ENCODE measurements at regions not wholly inside any gene's neighbourhood (a gene's known extent, or its start where the extent isn't known, plus 50 kb on each side); places are given as distances from the start of the nearest gene placed in this dataset.

DNA sequence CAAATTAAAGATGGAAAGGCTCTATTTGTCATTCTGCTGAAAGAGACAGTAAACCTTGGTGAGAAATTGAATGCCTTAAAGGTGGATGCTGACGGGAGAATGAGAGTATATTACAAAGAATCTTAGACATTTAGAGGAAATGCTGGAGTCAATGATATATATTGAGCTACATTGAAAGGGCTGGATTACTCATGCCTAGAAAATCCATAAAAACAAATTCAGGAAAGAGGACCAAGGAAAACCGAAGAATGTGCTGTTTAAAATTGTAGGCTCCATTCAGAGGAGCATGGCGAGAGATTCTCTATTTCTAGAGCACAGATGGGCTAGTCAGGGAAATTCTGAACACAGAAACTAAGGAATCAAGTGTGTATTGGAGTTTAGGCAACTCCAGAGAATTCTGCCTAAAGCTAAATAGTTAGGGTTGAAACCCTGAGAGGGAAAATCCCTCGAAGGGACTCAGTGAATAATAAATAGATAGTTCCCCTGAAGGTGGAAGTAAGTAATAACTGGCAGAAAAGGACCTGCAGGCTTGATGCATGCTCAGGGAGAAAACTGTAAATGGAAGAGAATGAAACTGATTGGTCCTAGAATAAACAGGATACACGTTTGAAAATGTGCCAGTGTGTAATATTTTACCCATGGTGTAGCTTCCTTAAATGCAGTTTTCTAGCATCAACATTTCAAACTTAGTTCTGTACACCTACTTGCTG is 1532.4 kb upstream of the TENM3 start:
- no peak for DNase-seq (ENCODE audit: low spot score)

DNA sequence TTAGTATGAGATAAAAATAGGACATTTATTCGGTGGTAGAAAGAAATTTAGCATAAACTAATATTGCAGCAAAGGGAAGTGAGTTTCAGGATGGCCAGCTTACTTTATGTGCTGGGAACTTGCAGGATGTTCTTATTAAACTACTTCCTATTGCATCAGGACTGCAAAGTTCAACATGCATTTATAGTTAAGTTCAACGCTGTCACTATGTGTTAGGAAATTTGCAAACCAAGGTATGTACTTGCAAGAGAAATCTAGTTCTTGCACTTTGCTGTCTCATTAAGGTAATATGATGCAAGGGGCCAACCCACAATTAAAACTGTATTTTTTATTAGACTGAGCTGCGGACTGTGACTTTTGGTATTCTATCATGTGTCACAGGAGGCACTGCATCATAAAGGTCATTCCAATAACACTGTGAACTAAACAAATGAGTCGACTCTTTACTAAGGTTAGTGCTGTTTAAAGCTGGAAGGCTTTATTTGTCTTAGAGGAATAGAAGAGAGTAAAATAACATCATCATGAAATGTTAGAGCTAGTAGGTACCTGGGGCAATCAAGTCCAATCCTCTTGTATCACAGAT is 1525.7 kb upstream of the TENM3 start:
- DNase-seq (ENCODE audit: low spot score), result no peak

DNA sequence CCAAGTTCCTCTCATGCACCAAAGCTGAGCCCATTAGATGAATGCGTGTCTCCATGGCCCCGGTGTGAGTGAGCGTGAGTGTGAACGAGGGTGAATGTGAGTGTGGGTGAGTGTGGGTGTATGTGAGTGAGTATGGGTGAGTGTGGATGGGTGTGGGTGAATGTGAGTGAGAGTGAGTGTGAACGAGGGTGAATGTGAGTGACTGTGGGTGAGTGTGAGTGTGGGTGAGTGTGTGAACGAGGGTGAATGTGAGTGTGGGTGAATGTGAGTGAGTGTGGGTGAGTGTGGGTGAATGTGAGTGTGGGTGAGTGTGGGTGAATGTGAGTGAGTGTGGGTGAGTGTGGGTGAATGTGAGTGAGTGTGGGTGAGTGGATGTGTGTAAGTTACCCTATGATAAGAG is 1521.8 kb upstream of the TENM3 start:
- no peak for DNase-seq (ENCODE audit: low spot score)

DNA sequence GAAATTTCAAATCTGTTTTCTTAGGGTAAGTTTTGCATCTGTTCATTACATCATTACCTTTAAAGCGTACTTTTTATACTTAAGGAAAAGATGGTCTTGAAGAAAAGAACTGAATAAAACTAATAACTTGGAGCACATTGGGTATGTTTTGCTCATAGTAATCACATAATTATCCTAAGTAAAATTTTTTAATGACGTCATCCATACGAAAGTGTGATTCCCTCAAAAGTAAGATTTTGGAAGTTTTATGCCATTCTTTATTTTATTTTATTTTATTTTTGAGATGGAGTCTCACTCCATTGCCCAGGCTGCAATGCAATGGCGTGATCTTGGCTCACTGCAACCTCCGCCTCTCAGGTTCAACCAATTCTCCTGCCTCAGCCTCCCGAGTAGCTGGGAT is 1516.6 kb upstream of the TENM3 start:
- DNase-seq (ENCODE audit: low spot score), result no peak

GRCh38 chr4:180727478-180727877 is 1515.7 kb upstream of the TENM3 start:
- DNase-seq (ENCODE audit: low spot score), result no peak

DNA sequence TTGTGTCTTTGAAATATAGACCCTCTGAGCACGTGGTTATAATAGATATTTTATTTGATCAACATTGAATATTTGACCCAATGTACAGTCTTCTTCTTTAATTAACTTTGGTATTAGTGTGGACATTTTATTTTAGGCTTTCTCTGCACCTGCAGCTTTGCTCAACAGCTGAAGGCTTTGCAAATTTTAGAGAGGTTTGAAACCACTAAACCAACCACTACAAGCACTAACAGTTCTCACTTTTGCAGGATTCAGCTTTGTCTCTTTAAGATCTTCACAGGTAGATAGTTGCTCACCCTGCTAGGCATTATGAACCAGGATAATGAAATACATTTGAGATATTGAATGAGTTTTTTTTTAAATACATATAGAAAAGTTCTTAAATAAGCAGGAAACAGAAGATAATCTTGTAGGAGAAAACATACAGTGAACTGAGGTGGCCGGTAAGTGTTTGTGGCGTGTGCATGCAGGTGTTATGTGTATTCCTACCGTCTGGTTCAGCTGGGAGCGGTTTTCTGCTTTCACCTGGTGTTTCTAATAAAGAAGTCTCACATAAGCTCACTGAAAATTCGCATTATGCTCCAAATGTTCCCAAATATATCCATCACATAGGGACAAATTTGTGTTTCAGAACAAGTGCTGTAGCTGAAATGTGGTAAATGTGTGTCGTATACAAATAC is 1508.3 kb upstream of the TENM3 start:
- DNase-seq (ENCODE audit: low spot score), result no peak

- DNase-seq (ENCODE audit: low spot score), result no peak
Measured at GRCh38 chr4:180741703-180742102, 1501.5 kb upstream of the TENM3 start.

DNA sequence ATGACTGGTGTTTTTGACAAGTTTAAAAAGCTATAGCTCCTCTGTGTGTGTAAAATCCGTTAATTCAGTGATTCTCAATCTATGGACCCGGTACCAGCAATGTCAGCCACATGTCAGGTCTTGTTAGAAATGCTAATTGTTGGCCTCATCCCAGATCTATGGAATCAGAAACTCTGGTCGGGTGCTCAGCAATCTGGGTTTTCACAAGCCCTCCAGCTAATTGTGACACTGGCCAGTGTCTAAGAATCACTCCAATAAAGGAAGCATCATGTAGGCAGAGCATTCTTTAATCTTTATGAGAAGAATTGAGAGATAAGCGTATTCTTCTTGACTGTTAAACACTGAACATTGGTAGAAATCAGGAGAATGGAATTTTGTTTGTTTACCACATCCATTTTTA is 1498.2 kb upstream of the TENM3 start:
- DNase-seq (ENCODE audit: low spot score), result no peak

GRCh38 chr4:180751009-180751408 is 1492.2 kb upstream of the TENM3 start:
- no peak for DNase-seq (ENCODE audit: low spot score)

DNA sequence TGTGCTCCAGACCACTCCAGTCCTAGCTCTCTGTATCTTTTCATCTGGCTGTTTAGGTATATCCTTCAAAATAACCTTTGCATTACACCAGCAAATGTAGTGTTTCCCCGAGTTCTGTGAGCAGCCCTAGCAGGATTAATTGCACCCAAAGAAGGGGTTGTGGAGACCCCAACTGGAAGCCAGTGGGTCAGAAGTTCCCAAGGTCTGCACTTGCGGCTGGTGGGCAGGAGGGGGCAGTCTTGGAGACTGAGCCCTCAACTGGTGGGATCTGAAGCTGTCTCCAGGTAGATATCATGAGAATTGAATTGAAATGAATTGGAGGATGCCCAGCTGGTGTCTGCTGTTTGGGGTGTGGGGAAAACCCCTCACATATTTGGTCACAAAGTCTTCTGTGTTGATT is 1485.3 kb upstream of the TENM3 start:
- DNase-seq (ENCODE audit: low spot score), result no peak

DNA sequence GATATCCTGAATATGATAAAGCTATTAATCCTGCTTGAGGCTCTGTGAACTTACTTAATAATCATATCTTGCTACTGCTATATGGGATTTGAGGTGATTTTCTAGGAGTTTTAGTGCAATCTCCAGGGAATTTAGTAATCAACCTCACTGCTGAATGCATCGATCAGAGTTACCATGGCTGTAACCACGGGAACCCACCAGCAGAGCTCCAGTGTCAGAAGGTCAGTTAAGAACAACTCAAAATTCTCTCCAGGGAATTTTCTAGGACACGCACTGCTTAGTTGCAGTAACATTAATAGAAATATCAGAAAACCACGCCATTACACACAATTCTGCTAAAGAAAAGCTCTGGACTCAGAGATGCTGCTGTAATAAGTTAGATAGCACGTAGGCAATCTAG is 1477.2 kb upstream of the TENM3 start:
- DNase-seq (ENCODE audit: low spot score), result no peak

GRCh38 chr4:180766944-180767729 is 1476.1 kb upstream of the TENM3 start:
- no peak for DNase-seq (ENCODE audit: low spot score)

GRCh38 chr4:180768610-180769009 is 1474.6 kb upstream of the TENM3 start:
- no peak for DNase-seq (ENCODE audit: low spot score)

GRCh38 chr4:180769791-180770190 is 1473.4 kb upstream of the TENM3 start:
- DNase-seq (ENCODE audit: low spot score), result no peak

DNA sequence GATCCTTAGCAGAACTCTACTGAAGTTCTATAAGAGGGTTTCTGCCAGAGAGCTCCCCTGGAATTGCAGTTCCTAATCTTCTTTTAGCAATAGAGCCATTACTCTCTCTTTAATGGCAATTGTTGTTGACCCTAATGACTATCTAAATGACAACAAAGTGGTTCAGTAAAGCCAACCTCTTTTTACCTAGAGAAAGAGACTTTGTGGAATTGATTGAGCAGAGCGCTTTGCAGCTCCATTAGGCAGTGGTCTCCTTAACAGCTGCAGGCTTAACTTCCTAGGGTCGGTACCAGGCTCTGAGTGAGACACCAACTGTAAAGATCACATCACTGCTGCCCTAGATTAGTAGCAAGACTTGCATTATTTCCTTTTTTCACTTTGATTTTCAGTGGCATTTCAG is 1472.9 kb upstream of the TENM3 start:
- DNase-seq (ENCODE audit: low spot score), result no peak

- no peak for DNase-seq (ENCODE audit: low spot score)
Measured at GRCh38 chr4:180784940-180785339, 1458.3 kb upstream of the TENM3 start.

DNA sequence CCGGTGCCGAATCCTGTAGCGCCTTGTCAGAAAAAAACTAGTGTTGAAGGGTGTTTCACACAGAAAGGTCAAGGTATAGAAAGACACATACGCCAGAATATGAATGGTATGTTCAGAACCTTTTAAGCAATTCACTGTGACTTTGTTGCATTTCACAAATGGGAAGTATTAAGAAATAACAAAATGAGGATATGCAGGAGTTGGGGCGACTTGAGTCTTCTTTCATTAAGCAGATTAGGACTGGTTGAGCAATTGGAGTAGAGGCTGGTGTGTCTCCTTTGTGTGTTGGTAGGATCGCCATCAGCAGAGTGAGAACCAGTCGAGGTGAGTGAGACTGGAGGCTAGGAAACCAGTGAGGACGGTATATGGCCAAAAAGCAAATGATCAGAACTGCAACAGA is 1454.5 kb upstream of the TENM3 start:
- DNase-seq (ENCODE audit: low spot score), result no peak

DNA sequence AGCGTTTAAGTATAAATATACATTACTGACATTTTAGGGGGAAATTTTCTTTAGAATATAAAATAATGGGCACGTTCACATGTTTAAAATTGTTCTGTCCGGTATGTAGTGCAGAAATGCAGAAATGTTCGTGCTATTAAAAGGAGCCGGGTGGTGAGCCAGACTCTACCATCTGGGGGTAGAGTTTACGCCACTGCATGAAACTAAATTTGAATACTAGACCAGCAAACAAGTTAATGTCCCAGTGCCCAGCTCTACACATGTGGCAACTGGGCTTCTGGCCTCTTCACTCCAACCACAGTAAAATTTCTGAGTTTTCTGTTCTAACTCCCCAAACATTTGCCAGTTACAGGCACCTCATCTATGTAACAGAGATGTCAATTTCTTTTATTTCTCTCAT is 1453.3 kb upstream of the TENM3 start:
- DNase-seq (ENCODE audit: low spot score), result no peak

DNA sequence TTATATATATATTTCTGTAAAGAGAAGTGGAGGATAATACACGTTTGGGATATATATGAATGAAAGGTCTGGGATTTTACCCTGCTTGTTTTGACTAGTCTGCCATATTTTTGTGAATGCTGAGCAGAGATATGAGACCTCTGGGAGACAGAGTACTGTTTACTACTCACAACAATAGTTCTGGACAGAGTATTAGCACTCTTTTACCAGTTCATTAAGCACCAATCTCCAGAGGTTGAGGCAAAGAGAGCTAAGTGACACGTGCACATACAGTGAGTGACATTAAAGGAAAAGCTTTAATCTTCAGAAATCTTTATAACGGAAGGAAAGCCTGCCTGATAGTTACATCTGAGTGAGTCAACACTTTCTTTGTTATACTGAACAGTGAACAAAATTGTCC is 1452.7 kb upstream of the TENM3 start:
- no peak for DNase-seq (ENCODE audit: low spot score)

DNA sequence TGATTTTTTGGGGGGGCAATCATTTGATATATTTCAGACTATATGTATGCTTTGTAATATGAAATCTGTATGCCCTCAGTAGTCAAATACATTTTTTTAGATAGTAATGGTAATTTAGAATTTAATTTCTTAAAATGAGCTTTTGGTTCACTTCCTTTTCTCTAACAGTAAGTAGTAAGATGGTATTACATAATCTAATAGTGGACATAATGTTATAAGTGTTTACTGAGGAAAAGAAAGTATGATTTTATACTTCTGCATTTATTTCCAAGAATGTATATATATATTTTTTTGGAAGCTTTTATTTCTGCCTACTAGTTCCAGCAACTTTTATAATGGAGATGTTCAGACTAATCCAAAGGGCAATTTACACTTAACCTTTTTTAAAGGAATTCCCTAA is 1450.7 kb upstream of the TENM3 start:
- no peak for DNase-seq (ENCODE audit: low spot score)

GRCh38 chr4:180794333-180794732 is 1448.9 kb upstream of the TENM3 start:
- DNase-seq (ENCODE audit: low spot score), result no peak

DNA sequence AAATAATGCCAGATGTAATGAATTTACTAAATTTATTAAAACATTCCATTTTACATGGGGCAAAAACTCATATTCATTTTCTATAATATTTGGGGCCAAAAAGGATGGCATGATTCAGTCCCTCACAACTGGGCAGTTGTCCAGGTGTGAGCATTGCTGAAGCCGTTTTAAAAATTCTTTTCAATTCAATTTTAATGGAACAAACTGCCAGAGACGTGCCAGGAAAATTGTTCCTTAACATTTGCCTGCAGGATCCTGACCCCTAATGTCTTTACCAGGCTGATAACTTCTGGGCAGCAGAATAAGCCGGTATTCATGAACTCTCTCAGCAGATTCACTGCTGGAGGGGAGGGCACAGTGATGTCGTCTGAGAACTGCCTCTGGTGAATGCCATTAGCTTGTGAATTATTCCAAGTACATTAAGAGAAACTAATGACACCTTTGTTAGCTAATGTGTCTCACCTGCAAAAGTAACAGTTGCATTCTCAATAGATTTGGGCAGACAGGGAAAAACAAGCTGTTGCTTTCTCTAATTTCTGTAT is 1445.1 kb upstream of the TENM3 start:
- no peak for DNase-seq (ENCODE audit: low spot score)
